ENCODE measurements at regions not wholly inside any gene's neighbourhood (a gene's known extent, or its start where the extent isn't known, plus 50 kb on each side); places are given as distances from the start of the nearest gene placed in this dataset.
"Not testable (repeated sequence)": the region's sequence is repeated elsewhere in the genome, so short reads cannot be mapped to it uniquely, and the experiment has no call there.

DNA sequence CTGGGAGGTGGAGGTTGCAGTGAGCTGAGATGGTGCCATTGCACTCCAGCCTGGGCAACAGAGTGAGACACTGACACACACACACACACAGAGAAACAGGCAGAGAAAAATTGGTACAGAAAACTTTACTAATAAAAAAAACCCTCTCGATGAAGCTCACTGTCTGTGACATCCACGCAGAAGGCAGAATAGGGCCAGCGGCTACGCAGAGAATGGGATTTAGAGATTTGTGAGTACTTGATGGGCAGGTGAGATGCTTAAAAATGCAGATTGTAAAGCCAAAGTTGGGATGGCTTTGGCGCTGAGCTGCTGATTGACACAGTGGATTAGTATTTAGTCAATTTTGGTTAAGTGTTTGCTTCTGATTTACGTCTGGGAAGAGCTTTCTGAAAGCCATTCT lies 561.1 kb downstream of the TBC1D22A start:
- DNase-seq, result no peak

DNA sequence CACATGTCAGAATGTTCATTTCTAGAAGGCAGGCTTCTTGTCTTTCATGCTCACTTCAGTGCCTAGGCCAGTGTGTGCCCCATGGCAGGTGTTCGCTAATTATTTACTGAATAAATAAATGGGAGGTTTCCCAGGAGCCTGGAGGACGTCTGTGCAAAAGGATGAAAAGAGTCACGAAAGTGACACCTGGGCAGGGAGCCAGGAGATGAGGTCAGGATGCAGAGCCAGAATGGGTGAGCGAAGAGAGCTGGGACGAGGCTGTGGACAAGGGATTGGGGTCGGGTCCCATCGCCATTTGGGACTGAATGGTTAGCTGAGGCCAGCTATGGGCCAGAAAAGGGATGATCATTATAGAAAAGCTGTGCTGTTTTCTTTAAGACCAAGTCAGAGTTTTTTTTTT lies 560.4 kb downstream of the TBC1D22A start:
- DNase-seq, result no peak

DNA sequence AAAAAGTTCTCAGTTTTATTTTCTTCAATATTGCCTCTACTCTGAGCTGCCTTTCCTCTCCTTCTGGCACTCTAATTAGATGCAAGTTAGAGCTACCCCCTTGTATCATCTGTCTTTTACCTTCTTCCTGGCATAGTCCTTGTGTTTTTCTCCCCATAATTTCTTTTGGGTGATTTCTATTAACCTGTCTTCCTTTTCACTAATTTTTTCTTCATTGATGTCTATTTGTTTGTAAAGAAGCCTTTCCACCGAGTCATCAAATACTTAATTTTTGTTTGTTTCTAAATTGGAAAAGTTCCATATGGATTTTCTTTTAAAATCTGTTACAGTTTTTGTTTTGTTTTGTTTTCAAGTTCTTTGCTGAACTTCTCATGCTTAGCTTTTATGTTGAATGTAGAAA lies 558.1 kb downstream of the TBC1D22A start:
- no peak for DNase-seq

DNA sequence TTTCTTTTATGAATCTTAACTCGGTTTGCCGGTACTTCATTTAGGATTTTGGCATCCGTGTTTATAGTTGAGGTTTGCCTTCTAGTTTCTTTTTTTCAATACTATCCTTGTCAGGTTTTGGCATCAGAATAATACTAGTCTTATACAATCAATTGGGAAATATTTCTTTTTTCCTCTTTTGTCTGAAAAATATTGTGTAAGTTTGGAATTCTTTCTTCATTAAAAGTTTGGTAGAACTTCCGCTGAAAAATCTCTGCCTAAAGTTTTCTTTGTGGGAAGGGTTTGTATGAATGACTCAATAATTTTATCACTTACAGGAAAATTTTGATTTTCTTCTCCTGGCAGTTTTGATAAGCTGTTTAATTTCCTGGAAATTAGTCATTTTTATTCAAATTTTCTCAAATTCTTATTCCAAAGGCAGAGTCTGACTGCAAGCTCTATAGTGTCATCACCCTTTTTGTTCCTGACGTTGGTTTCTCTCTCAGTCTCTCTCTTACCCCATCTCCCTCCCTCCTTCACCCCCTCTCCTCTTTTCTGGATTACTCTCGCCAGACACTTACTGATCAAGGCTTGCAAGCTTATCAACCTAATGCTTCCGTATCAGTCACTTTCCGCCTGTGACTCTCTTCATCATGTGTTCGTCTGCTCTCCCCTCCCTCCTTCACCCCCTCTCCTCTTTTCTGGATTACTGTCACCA lies 555.7 kb downstream of the TBC1D22A start:
- DNase-seq, result no peak

DNA sequence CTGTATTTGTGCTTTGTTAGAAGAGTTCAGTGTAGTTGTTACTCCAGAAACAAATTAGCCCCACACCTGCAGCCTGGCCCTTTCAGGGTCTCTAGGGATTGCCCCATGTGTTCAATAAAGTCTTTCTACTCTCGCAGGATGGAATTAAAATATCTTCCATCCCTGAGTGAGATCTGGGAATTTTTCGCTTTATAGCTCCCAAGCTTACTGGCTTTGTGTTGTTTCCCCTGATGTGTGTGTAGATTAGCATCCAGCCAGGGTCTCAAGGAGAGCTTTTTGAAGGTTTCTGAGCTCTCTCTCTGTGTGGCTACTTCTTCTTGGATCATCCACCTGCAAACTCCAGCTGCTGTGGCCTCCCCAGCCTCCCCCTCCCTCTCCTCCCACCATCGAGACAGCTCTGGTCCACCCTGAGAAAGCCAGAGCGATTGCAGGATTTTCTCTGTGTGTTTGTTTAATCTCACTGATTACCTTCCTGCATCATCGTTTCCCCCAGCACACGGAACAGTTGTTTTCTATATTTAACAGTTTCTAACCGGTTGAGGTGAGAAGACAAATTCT lies 553.5 kb downstream of the TBC1D22A start:
- no peak for DNase-seq

DNA sequence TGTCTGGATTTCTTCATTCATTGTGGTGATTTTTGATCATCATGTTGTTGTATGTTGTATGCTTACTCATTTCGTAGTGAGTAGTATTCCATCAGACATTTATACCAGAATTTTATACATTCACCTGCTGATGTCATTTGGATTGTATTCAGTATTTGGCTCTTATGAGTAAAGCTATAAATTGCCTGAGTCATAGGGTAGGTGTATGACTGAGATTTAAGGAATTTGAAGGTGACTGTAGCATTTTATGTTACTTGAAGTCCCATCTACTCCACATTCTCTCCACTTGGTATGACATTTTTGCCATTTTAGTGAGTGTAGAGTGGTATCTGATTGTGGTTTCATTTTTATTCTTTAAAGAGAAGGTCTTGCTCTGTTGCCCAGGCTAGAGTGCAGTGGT lies 548.2 kb downstream of the TBC1D22A start:
- no peak for DNase-seq

DNA sequence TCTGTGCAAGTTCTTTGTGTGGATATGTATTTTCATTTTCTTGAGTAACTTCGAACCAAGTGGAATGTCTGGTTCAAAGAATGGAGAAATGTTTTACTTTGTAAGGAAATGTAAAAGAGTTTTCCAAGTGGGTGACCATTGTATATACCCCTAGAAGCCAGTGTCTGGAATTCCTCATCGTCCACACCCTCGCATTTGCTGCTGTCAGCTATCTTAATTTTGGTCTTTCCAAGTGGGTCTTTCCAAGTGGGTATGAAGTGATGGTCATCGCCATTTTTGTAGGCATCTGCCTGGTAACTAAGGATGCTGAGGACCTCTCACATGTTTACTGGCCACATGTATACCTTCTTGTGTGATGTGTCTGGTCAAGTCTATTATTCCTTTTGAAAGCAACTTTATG lies 547.5 kb downstream of the TBC1D22A start:
- DNase-seq, result no peak

DNA sequence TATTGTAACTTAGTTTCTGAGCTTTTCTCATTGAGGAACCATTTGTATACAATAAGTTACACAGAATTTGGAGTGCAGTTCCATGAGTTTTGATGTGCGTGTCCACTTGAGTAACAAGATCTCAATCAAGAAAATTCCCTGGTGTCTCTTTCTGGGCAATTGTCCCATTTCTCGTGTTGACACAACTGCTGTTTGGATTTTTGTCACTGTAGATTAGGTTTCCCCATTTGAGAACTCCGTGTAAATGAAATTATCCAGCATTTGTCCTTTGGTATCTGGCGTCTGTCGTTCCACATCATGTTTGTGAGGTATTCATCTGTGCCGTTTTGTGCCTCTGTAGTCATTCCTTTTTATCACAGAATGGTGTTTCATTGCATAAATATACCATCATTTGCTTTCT lies 547.0 kb downstream of the TBC1D22A start:
- DNase-seq, result no peak

DNA sequence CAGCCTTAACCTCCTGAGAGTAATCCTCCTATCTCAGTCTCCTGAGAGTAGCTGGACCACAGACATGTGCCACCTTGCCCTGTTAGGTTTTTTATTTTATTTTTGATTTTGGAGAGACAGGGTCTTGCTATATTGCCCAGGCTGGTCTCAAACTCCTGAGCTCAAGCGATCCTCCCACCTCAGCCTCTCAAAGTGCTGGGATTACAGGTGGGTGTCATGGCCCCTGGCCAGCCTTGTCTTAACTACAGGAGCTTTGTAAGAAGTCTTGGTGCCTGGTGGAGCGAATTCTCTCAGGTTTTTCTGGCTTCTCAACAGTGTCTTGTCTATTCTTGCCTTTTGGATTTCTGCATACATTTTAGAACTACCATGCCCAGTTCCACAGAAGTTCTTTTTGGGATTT lies 546.4 kb downstream of the TBC1D22A start:
- DNase-seq, result no peak

DNA sequence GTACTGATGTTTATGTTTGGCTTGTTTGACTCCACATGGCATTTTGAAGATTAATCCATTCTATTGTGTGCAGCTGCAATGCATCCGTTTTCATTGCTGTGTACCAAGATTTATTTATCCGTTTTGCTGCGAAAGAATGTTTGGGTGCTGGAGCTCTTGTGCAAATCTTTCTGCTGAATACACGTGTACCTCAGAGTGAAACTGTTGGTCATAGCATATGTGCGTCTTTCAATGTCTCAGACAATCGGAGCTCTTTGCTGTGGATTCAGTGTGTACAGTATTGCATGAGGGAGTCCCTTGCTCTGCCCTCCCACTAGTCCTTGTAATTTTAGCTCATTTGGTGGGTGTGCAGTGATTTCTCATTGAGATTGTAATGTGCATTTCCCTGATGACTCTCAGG lies 545.4 kb downstream of the TBC1D22A start:
- no peak for DNase-seq

DNA sequence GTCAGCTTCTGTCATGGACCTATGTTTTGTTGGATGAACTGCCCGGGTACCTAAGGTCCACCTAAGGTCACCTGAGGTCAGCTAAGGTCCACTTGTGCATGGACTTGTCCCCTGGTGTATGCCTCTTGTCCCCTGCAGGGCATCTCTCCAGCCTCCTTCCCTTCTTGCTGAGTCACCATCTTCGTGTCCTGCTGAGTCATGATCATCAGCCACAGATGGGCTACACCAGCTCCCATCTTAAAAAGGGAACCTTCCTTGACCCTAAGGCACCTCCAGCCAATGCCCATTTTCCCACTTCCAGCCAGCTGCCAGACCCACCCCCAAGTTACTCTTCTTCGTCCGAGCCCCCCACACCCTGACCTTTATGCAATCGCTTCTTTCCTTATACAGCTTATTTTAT lies 544.9 kb downstream of the TBC1D22A start:
- DNase-seq, result no peak

DNA sequence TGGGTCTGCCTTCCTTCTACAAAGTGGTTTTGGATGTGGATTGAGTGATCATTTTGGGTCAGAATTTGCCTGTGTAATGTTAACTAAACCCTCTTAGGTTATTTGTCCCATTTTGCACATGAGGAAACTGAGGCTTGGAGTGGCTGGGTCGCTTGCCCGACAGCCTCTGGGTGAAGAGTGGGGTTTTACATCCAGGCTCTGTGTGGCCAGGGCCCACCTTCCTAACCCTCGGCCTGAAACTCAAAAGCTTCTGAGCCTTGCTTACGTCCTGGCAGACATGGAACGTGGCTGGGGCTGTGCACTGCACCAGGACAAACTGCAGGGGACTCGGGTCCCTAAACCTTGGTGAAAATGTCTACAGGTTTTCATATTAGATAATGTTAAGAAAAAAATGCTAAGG lies 542.4 kb downstream of the TBC1D22A start:
- no peak for DNase-seq

DNA sequence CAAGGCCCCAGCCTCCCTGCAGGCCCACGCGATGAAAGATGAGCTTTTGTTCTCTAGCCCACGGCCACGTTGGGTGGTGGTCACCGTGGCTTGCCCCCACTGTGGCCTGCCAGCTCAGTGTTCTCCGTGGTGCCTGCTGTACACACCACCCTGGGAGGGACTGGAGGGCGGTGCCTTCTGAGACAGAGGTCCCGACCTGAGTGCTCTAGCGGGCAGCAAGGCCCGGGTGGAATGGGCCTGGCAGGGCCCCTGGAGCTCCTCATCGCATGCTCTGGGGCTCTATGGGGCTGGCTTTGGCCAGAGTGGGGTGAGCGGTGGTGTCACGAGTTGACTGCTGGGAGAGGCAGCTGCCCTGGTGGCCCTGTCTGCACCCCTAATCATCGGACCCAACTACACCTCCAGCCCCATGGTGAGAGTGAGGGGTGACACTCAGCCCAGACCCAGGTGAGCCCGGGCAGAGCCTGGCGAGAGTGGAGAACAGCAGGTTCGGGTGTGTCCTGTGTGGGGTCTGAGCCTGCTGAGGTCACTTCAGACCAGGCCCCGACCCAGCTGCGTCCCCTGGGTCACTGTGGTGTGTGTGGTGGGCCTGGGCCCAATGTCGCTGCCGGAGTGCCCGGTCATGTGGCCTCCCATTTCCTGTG lies 541.9 kb downstream of the TBC1D22A start:
- no peak for DNase-seq

DNA sequence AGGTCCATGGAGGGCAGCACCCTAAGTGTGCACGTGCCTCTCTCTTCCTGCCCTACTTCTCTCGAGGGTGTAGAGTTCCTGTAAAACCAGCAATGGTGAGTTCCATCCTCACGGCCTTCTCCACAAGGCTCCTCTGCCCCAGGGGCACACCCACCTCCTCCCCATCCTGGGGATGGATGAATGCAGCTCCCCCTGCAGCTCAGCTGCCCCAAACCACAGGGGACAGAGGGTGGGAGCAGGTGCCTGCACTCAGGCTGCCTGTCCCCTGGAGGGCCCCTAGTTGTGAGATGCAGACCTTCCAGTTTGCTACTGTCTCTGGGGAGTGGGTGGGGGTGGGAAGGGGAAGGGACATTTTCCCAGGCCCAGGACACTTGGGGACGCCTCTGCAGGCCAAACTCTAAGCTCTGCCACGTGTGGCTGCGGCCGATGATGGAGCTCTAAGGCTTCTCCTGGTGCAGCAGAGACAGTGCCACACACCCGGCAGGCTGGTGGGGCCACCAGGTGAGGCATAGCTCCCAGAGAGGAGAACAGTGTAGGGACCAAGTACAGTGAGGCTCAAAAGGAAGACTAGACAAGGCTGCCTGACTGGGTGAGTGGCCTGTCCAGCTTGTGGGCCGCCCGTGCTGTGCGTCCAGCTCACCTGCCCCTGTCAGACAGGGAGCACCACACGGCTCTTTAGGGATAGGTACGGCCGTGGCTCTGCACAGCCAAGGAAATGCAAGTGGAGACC lies 540.9 kb downstream of the TBC1D22A start:
- DNase-seq, result no peak

DNA sequence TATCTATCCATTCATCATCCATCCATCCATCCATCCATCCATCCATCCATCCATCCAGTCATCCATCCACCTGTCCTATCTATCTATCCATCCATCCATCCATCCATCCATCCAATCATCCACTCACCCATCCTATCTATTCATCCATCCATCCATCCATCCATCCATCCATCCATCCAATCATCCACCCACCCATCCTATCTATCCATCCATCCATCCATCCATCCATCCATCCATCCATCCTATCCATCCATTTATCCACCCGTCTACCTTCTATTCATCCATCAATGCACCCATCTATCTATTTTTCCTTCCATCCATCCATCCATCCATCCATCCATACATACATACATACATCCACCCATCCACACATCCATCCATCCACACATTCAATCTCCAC lies 540.1 kb downstream of the TBC1D22A start:
- not testable (repeated sequence) for DNase-seq

DNA sequence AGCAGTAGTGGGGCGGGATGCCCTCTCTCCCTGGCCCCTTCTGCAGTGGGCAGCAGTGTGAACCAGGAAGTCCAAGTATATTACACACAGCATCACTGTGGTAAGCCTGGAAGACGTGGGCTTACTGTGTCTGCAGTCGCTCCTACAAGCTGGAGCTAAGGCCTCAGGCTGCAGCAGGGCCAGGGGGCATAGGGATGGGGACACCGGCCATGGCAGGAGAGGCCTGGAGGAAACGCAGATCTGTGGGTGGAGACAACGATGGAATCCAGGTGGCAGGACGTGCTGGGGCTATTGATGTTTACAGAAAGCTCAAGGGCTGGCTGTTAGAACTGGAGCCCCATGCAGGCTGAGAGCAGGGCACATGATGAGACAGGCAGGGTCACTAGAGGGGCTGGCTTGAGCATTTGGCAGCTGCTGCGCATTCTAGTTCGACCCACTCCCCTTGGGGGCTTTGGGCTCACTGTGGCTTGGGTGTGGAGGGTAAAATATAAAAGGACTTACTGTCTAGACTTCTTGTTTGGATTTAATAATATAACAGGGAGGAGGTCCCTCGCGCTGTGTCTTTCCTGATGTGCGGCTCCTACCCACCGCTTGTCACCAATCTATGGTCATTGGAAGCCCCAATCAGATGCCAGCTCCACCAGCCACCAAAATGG lies 539.5 kb downstream of the TBC1D22A start:
- no peak for DNase-seq

DNA sequence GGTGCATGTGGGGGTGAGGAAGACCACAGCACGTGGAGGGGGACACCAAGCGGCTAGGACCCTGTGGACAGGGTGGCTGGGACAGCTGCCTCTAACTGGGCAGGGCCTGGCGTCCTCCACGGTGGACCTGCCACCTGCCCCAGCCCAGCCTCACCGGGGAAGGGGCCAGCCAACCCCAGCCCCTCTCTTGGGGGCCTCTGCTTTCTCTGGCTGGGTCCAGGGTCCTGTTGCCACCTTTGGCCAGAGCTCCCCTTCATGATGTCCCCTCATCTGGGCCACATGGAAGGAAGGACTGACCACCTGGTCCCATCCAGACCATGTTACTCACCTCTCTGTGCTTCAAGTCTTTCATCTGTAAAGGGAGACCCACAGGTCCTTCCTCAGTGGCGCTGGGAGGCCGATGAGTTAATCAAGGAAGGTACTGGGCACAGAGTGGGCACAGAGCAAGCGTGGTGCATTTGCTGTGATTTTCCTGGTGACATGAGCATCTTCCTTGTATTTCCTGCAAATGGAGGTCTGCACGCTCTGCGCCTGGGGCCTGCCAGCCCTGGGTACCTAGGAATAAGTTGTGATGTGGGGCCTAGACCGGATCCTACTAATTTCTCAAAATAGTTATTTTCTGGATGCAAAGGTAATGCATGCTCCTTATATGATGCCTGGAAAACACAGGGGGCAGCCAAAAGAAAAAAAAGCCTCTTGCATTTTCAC lies 538.4 kb downstream of the TBC1D22A start:
- DNase-seq, result no peak

DNA sequence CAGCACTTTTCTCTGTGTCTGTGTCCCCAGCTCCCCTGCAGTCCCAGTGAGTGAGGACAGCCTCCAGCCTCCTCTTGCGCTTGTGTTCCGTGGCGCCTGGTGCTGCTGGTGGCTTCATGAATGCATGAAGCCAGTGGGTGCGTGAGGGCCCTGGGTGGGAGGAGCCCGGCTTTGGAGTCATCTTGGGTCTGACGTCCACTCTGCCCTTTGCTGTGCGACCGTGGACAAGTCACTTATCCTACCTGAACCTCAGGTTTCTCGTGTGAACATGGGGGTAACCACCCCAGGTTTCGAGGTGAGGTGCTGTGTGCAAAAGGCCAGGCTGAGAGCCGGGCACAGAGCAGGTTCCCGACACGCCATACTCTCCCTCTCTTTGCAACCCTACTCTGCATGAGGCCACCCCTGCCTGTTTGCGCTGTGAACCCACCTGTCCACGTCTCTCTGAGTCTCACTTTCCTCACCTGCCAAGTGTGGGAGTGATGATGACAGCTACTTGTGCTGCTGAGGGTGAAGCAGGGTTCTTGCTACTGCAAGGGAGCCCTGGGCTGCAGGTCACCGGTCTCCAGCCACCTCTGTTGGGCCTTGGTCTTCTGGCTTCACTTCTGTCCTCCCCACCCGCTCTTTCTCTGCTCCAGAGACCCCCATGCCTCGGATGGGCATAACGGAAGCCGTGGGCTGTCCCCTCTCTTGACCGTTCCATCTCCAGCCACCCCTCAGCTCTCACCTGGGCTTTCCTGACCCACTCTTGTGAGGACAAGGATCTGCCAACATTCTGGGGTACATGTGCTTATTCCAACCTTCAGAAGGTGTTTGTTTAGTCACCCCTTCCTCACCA lies 537.6 kb downstream of the TBC1D22A start:
- DNase-seq, result no peak

DNA sequence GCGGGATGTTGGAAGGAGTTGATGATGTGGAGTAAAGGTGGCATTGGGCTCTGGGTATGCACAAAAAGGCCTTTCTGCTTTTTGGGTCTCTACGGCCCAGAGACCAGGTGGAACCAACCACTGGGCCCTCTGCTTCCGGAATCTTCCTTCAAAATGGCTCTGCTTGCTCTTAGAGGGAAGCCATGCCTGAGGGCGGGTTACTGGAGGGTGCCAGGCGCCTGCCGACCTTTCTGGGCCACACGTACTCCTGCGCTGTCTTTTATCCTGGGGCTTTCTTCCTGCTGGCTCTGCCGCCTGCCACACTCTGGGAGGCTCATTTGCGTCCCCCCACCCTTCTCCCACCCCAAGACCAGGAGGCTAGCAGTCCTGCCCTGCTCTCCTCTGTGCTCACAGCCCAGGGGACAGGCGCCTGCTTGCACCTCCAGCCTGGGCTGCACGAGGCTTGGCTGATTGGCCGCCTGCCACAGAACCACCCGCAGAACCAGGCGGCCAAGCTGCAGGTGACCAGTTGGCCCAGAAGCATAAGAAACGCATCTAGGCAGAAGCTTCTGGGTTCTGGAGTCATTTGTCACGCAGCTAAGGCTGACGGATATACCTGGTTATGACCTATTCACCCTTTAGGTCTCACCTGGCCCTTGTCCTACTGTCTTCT lies 536.9 kb downstream of the TBC1D22A start:
- DNase-seq, result no peak

DNA sequence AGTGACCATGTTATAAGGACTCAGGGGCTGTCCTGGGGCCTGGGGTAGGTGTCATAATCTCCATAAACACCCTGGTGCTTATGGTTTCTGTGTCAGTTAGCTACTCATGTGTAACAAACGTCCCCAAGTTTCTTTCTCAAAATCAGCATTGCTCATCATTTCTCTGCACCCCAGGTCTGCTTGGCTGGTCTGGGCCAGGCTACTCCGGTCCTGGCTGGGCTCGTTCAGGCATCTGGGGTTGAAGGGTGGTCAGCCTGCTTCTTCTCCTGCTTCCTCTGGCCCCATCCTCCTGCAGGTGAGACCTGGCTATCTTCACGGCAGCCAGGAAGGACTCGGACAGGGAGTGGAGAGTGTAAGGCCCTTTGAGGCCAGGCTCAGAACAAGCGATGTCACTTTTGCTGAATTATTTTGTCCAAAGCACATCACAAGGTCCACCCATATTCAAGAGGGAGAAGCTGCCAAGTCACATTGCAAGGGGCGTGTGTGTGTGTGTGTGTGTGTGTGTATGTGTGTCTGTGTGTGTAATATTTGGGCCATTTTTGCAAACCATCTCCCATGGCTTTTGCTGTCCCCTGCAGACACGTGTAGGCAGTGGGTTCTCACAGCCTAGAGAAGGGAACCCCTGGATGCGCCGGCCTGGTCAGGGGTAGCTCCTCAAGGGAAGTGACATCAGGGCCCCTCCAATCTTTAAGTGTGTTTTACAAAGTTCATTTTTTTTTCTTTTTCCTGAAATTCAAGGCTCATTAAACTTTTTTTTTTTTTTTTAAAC lies 535.8 kb downstream of the TBC1D22A start:
- DNase-seq, result no peak
